Activated CD8-positive, alpha-beta memory T cell treated with anti-CD3 and anti-CD28 coated beads for 36 hours (primary cell): ENCODE measurements at regions not wholly inside any gene's neighbourhood (a gene's known extent, or its start where the extent isn't known, plus 50 kb on each side); places are given as distances from the start of the nearest gene placed in this dataset.

Experiments used
- CTCF ChIA-PET: fragments of 350-600 bp; sonication (Branson Sonifier 250); formaldehyde crosslinking; loops from one replicate; lab custom pipeline; 2021; ENCODE audit warnings: antibody characterized with exemption; lab: Charles Lee
- POLR2A ChIA-PET: fragments of 350-600 bp; sonication (Branson Sonifier 250); formaldehyde crosslinking; loops from one replicate; lab custom pipeline; 2021; ENCODE audit warnings: antibody characterized with exemption; lab: Charles Lee

DNA sequence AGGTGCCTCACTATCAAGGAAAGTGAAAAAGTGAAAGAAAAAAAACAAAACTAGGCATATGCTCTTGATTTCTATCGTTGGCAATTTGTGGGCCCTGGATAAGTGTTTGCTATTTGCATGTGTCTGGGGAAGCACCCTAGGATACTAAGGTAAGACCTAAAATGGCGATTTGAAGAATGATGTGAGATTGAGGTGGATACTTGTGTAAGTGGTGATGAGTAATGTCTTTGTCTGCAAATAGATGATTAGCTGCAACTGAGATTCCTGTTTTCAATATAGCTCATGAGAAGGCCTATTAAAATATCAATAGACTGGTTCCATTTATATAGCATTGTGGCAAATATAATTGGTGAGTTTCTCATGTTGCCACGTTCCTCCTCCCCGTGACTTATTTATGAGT is 261.7 kb downstream of the NEDD1 start:
- CTCF ChIA-PET = no interaction called here
- POLR2A ChIA-PET = no interaction called here

DNA sequence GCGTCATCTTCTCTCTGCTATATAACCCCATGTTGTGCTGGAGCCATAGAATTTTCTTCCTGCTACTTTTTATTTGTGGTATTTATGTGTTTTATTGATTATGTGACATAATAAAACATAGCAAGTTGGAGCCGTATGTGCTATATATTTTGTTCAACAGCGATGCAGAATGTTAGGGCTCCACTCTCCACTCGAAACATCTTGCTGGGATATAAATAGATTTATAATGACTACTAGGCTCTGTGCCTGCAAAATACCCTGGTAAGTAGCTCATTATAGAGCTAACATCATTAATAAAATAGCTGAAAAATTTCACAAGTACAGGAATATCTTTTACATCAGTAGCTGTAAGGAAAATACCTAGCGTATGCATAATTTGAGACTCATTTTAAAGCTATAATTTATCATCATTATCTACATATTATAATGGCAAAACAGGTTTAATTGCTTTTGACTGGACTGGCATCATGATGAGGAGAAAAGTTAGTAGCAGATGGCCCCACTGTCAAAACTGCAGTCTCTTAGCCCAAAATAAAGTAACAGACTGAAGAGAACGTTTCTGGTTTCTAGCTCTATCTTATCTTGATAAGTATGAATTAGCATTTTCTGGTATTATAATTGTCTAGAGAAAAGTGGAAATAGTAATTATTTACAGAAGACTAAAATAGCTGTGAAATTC is 263.0 kb downstream of the NEDD1 start:
- CTCF ChIA-PET = no interaction called here
- POLR2A ChIA-PET = no interaction called here

DNA sequence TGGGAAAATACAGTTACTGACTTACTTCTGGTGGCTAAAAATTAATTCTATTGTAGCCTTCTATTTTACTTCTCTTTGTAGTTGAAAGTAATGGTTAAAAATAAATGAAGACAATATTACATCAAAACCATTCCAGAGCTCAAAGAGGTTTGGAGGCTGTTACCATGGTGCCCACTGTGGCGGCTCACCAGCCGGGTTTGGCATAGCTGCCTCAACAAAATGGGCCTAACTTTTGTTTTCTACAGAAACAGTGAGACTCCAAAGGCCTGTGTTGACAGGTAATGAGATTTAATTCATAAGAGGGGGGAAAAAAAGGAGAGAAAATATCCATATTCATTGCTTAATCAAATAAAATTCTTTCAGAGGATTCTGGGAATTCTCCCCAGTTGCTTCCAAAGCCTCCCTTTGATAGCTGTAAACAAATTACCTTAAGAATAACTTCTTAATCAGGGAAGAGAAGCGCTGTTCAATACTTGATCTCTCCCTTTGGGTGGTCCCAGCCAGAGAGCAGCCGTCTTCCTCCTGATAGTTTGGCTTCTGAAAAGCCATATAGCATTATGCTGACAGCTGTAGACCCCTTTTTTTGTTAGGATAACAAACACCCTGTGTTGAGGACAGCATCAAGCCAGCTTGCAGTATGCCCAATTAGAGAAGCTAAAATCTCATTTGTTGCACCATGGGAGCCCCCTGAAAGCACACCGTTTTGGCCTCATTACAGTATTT is 266.8 kb downstream of the NEDD1 start:
- POLR2A ChIA-PET = no interaction called here
- CTCF ChIA-PET = no interaction called here

DNA sequence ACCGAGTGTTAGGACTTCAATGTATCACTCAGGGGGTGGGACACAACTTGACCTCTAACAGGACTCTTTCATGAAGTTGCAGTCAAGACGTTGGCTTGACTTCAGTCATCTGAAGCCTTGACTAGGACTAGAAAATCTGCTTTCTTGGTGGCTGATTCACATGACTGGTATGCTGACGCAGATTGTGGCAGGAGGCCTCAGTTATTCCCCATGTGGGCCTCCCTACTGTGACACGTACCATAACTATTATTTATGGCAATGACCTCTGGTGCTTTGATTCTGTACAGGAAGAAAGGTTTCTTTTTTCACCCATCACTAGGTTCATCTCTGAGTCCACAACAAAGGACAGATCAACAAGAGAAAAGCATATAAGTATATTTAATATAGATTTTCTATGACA is 270.4 kb downstream of the NEDD1 start:
- ChIA-PET POLR2A (no interaction called here), CTCF (no interaction called here)

DNA sequence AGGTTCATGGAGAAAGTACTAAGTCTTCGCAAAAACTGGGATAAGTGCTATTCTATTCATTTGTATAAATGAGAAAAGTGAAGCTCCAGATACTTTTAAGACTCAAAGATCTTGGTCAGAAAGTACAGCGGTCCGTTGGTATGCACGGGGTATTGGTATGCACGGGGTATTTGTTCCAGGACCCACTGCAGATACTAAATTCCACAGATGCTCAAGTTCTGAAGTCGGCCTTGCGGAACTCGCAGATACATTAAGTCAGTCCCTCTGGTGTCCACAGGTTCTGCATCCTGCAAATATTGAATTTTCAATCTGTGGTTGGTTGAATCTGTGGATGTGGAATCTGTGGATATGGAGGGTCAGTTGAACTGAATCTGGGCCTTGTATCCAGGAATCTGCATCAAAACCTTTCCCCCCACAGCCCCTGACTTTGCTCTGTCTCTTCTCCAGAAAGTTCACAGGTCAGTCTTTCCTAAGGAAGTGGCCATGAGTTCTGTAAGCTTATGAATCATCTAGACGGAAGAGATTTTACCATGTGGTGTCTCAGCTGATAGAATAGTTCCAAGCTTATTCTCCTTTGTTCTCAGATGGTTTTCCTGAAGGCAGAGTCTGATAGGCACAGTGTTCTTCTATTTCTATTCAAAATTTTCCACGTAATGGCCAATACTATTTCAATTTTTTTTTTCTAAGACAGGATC is 274.7 kb downstream of the NEDD1 start:
- POLR2A ChIA-PET = no interaction called here
- CTCF ChIA-PET = no interaction called here

DNA sequence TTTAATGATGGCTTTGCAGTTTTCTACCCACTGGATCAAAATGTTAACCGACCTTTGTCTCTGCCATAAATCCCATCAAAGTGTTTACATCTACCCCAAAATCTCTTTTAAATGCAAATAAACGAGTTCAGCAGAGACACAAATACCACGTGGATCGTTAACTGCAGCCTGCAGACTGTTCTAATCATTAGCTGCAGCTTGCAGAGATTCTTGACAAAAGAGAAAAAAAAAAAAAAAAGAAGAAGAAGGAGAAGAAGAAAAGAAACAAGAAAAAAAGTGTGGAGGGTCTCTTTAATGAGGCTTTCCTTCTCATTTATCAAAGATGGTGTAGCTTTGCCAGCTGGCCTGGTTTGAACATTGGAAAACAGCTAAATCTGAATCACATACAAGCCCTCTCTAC is 275.7 kb downstream of the NEDD1 start:
- CTCF ChIA-PET = no interaction called here
- POLR2A ChIA-PET = no interaction called here

DNA sequence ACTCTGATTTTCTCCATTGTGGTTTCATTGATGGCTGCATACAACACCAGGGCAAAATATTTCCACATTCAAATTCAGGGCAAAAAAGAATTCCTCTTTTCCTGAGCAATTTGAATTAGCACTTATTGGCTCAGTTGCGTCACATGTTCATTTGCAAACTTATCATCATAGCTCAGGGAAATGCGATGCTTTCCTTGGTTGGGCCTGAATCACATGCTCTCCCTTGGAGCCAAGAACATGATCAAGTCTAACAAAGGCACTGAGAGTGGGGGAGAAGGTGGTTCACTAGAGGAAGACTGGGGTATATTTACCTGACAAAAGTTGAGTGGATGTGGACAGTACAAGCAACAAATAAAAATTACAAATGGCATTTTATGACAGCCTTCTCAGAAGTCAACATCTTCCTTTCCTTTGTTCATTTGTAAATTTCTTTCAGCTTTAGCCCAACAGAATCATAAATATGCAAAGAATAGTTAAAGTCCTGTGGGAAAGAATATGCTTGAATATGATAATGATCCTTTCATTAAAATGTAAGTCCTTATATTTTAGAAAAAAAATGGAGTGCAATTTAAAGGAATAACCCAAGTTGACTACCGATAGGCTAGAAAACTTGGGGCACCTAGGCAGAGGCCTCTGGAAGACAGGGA is 277.2 kb downstream of the NEDD1 start:
- POLR2A ChIA-PET = no interaction called here

DNA sequence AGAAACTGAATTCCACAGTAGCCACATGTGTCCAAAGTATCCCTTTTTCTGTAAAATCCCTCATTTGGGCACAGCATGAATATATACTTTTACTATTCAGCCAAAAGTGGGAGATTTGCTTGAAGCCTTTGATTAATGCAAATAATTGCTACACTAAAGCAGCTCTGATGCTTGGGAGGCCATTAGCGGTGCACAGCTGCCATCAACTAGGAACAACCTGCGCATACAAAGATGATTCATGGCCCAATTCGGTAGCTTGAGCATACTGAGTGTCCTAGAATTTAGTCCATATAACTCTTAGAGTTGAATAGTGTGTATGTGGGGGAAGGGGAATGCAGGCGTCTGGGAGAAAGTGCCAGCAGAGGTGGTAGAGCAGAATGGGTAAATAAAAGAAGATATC is 277.0 kb upstream of the RMST start:
- POLR2A ChIA-PET = no interaction called here
- CTCF ChIA-PET = no interaction called here

More for the DNA sequence above, 277.2 kb downstream of the NEDD1 start:
- CTCF ChIA-PET = no interaction called here

DNA sequence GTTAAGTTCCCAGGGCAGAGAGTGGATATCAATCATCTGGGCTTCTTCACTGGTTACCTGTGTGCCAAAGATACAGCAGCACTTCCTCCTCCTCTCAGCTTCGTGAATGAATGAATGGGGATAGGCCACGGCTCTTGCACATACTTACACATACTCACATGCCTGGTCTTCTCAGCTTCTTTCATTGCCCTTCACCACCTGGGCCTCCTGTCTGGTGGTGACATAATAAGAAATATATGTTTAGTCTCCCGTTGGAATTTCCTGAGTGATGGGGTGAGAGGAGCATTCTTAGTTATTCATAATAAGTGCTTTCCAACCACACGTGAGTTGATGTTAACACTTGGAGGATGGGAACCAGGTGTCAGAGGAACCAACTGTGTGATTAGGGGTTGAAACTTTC is 268.1 kb upstream of the RMST start:
- ChIA-PET CTCF (no interaction called here), POLR2A (no interaction called here)

DNA sequence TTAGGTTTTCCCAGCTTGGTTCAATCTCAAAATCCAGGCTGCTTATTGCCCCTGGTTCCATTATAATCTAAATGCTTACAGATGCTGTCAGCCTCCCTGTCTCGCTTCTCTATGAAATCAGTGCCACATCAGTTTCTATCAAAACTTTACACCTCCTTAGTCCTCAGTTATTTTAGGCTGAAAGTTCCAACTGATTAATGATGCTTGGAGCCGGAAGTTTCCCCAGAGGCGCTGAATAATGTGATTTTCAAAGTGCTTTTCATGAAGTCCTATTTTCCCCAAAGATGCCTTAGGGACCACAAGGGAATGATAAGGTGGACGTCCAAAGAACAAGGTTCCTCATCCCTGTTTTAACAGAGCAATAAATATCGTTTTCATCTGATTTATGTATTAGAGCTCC is 262.4 kb upstream of the RMST start:
- ChIA-PET CTCF (no interaction called here), POLR2A (no interaction called here)

DNA sequence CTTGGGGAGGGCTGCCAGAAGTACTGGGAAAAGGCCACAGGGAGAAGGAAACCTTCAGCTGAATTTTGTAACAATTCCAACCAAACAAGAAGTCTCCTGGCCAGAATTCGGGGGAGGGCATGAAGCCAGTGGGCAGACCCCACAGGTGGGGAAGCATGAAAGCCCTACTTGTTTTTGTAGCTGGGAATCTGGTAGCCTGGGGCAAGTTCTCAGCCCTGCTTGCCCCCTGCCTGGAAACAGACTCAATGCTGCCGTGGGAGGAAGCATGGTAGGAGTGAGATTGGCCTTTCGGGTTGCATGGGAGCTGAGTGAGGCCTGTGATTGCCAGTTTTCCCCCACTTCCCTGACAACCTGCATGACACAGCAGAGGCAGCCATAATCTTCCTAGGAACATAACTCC is 259.2 kb upstream of the RMST start:
- ChIA-PET POLR2A (no interaction called here), CTCF (no interaction called here)

DNA sequence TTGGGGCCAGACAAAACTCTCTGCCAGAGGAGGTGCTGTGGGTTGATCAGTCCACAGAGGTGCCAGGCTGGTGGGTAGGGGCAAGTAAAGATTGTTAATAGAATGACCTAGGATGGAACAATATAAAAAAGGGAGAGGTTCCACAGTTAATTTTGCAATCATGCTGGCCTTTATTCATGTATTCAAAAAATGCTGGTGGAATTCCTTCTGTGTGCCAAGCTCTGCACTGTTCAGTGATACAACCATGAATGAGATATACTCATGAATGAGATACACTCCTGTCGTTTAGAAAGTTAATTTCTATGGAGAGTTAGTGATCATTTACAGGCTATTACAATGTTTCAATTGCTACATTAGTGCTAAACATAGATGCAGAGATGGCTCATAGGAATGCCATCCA is 252.6 kb upstream of the RMST start:
- POLR2A ChIA-PET = no interaction called here
- CTCF ChIA-PET = no interaction called here

DNA sequence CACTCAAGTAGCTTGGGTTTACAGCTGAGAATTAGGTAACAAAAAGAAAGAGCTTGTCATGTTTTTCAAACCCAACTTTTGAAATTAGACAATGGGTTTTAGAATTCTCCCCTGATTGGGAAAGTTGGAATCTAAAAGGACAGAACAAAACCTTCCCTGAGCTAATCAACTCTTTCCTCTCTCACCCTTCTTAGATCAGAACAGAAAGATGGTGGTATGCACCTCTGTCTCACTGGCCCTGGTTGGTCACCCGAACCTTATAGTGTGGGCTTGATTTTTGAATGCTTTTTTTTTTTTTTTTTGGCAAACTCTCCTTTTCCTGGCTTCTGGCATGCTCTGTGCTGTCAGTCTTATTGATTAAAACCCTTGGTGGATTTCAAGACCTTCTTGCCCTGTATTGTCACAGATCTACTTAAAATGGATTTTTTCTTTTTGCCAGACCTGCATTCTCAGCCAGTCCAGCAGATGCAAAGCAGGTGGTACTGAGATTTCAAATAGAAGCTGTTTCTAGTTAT is 251.1 kb upstream of the RMST start:
- CTCF ChIA-PET = interaction anchor here (0.6 kb wide), 1 partner anchor 19 kb away, joined by 3 read pairs; no protein-coding TSS in a partner anchor
- POLR2A ChIA-PET = no interaction called here

DNA sequence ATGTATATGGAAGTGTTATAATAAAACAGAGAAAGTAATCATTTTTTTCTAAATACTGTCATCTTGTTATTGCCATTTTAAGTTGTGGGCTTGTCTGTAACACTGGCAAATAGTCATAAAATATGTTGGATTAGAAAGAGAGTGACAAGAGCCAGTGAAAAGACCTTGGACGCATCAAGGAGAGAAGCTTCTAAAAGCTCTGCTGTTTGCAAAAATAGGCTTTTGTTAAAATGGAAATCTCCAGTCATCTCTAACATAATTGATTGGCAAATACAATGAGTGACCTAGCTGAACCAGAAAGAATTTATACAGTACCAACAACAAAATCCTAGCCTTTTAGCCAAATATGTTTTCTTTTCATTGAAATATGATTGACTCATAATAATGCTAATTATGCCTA is 245.8 kb upstream of the RMST start:
- ChIA-PET CTCF (no interaction called here), POLR2A (no interaction called here)

DNA sequence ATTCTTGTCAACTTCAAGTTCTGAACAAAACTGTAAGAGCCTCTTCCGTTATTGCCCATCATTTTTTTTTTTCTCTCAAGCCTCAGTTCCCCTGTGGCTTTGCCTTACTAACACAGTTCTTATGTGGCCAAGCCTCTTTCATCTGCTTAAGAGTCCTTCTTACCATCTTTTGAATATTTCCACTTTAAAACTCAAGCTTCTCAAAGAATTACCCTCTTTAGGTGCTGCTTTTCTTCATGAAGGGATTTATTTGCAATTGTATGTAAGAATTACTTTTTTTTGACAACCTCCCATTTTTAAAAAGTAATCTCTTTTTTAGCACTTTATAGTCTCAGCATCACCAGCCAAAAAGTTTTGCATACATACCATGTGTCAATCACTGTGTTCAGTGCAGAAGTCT is 240.2 kb upstream of the RMST start:
- CTCF ChIA-PET = no interaction called here

DNA sequence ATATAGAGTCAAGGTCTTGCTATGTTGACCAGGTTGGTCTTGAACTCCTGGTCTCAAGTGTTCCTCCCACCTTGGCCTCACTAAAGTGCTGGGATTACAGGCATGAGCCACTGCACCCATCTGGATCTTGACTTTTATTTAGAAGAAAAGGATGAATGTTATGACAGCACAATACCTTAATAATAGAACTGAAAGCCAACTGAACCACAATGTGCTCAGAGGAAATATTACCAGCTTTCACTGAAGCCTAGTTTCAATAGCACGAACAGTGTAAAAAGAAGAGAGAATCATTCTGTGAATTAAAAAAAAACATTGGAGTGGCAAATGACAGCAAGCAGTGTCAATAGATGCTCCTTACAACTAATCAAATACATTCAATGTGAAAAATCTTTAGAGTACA is 239.2 kb upstream of the RMST start:
- CTCF ChIA-PET = no interaction called here
- POLR2A ChIA-PET = no interaction called here

More for the DNA sequence above, 240.2 kb upstream of the RMST start:
- POLR2A ChIA-PET = no interaction called here

DNA sequence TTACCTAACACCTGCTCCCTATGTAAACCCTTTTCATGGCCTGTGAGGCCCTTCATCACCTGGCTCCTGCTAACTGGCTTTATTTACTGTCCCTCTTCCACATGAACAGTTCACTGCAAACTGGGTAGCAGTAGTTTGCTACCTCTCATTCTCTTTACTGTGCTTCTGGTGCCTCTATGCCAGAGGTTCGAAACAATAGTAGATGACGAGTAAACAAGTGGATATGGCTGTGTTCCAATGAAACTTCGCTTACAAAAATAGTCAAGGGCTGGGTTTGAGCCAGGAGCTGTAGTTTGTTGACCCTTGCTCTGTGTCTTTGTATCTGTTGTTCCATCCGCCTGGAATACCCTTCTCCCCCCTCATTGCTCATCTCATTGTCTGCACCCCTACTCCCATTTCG is 233.6 kb upstream of the RMST start:
- CTCF ChIA-PET = interaction anchor here (0.5 kb wide), 1 partner anchor 34 kb away, joined by 3 read pairs; no protein-coding TSS in a partner anchor
- POLR2A ChIA-PET = no interaction called here

DNA sequence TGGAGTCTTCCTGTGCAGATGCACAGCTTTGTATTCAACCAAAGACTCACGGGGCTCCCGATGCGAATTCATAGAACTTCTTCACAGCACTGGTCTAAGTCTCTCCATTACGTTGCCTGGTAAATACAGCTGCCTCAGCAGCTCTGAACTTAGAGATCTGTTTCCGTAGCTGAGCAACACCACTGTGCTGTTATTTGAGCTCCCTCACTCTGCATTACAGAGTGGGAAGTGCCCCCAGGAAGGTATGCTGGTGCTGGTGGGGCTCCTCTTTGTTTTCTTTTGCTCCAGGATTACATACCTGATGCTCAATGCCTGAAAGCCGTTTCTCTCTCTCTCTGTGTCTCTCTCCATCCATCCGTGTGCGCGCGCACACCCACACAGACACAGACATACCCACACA is 227.5 kb upstream of the RMST start:
- CTCF ChIA-PET = no interaction called here
- POLR2A ChIA-PET = no interaction called here

DNA sequence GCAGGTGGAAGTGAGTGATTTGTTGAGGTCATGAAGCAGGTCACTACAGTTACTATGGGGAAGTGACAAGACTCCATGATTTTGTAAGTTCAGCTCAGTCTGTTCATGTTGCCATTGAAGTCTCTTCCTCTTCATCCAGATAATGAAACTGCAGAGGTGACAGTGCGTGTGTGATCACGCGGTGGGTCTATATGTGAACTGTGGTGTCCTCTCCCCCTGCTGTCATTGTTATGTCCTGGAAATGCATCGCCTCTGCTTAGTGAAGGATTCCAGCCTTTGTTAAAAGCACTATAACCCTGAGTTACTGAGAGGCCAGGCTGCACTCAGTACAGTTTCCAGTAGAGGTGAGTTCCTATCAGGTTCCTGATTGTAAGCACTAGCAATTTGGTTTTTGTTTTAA is 216.2 kb upstream of the RMST start:
- ChIA-PET POLR2A (no interaction called here), CTCF (no interaction called here)

DNA sequence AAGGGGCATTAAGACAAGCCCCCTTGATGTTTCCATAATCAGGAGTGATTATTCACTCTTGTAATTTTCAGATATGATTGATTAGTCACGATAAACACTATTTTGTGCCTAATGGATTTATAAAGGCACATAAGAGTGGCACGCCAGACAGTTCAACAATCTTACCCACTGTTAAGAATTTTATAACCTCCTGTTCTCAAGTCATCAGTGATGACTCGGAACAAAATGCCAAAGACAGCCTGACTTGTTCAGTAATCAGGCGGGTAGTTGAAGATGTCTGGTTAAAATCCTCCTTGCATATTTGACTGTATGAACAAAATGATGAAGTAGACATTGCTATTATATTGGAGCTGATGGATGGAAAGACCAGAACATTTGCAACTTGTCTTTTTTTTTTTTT is 212.1 kb upstream of the RMST start:
- ChIA-PET POLR2A (no interaction called here), CTCF (no interaction called here)
